GM21825 (cell line): ENCODE measurements at regions not wholly inside any gene's neighbourhood (a gene's known extent, or its start where the extent isn't known, plus 50 kb on each side); places are given as distances from the start of the nearest gene placed in this dataset.

Source experiments
- ATAC-seq: cut with Tn5 transposase; IDR thresholded peaks from one replicate; pipeline ENCODE4 v1.9.1; 2021; ENCODE audit warnings: mild to moderate bottlenecking, moderate library complexity; ENCODE audit not compliant: unreplicated experiment

DNA sequence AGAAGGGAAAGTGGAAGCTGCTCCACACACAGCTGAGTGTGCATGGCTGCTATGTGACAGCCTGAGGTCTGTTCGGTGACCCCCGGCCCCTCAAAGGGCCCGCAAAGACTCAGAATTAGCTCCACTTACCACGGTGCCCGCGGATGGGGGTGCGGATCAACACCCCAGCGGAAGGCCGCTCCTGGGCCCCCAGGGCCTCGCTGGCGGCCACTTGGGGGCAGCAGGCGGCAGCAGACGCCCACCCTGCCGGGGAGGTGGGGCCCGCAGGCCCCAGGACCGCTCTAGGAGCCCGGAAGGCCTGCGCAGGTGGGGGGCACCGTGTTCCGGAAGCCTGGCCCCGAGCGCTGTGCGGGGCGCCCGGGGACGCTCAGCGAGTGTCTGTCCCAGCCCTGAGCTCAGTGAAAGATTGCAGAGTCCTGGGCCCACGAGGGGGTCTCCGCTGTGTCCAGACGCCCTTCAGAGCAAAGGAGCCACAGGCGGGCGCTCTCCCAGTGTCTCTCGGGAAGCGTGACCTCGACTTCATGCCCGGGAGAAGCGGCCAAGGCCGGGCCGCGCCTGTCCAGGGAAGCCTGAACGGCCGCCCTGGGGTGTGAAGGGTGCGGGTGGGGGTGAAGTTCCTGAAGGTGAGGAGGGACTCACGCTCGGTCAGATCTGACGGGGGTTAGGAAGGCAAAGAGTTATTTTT, 118.7 kb downstream of the VAPA start:
- peak; percentile 74 for ATAC-seq

DNA sequence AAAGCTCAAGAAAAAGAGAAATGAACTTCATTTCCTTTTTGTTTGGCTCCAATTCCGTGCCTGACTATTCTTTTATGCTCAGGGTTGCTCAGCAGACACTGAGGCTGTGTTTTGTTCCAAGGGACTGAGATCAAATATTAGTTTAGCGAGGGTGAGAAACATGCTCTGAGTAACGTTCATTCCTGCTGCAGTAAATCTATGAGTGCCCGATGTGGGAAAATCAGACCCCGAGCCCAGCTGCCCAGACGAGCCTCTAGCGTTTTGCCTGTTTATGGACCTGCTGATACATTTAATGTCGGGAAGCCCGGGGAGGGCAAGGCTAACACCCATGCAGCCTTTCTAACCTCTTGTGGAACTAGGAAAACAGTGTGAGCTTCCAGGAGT, 119.2 kb downstream of the VAPA start:
- ATAC-seq = no peak

DNA sequence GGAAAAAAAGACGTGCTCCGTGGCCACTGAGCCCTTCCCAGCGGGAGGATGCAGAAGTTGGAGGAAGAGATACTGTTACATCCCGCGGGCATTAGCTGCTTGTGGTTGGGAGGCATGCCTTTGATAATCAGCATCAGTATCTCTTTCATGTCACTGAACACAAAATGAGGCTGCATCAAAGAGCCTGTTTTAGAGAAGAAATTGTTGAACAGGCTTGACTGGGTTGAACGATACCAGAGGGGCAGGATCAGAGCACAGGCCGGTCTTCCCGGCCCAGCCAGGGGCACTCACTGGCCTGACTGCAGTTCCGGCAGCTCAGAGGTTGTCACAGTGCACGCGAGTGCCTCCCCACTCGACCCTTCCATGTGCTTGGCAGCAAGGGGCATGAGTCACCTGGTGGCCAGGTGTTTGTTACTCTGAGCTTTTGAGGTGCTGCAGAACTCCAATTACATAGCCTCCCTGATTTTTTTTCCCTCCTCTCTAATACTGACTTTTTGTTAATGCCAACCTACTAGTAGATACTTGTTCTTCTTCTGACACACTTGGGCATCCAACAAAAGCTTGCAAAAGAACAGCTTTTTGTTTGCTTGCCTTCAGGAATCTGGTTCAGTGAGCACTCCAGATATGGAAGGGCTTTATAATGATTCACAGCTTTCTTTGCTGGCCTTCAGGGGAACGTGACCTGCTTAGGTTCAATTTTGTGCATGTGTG, 121.6 kb downstream of the VAPA start:
- no peak for ATAC-seq

DNA sequence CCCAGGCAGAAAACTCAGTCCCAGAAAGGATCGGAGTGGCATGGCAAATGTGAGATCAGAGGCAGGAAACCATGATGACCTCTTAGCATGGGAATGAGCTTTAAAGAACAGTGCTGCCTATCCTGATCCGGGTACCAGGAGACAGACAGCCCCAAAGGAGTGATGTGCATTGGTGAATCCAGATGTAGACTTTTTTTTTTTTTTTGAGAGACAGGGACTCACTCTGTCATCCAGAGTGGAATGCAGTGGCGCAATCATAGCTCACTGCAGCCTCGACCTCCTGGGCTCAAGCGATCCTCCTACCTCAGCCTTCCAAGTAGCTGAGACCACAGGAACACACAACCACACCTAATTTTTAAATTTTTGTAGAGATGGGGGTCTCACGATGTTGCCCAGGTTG, 122.7 kb downstream of the VAPA start:
- ATAC-seq = no peak

DNA sequence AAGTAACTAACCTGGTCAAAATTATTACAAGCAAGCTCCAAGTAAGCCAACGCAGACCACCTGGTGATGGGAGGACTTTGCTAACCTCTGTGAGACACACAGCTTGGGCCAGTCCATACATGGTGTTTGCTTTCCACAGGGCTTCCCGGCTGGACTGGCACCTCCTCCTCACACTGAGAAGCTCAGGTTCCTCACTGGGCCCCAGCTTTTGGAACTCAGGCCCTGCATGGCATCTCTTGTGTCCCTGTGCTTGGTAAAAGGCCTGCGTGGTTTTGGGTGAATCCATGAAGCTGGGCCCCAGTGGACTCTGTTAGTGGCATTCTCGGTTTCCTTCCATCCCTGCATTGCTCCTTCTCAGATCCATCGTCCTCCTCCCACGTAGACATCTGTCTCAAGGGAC, 123.4 kb downstream of the VAPA start:
- no peak for ATAC-seq

DNA sequence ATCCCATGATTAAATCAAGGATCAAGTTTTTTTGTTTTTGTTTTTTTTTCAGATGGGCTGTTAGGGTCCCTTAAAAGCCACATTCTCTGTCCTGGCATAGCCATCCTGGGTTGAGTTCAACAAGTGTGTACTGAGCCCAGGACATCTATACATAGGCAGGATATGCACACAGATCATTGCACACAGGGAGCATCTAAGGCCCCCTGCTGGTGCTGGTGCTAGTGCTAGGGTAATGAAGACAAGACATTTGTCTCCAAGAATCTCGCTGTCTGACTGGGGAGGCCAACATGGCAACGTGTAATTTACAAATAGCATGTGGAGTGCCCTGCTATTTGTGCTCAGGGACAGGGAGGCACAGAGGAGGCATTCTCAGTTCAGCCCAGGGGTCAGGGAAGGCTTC, 124.5 kb downstream of the VAPA start:
- no peak for ATAC-seq

DNA sequence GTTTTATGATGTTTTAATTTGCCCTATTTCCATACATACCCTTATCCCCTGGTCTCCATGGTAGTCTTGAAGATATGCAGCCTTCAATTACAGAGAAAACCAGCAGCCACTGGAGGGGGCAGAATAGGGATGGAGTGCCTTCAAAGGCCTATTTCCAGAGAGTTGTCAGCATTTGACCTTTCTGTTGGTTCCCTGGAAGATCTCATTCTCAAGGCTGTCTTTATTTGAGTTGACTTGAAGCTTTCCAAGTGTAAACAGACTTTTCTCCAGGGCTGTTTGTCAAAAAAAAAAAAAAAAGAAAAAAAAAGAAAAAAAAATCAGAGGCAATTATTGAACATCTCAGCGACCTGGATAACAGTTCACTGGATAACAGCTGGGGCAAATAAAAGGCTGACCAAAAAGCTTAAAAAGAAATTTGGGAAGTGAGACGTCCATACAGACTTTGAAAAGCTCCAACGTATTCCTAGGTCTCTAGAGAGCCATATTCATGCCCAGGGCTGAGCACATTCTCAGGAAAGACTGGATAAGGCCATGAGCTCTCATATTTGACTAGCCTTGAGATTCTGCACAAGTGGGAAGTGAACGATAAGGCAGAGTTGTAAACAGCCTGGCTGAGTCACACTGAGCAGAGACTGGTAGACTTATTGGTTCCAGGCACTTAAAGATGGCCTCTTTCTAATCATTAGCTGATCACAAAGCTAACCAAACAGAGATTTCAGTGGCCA, 126.6 kb downstream of the VAPA start:
- ATAC-seq = no peak

DNA sequence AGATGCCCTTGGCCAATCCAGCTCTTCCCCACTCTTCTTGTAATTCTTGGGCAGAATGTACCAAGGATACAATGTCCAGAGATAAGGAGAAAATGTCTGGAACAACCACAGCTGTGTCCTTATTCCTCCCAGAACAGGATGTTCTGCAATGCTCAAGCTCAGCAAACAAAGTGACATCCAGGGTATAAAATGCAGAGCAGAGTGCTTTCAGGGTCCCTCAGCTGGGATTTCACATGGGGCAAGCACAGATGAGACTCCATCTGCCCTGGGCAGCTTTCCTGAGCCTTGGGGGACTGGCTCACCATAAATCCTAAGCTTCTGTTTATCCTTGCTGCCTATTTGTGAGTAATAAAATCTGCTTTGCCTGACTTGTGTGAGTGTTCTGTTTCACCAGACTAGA, 127.4 kb downstream of the VAPA start:
- no peak for ATAC-seq

DNA sequence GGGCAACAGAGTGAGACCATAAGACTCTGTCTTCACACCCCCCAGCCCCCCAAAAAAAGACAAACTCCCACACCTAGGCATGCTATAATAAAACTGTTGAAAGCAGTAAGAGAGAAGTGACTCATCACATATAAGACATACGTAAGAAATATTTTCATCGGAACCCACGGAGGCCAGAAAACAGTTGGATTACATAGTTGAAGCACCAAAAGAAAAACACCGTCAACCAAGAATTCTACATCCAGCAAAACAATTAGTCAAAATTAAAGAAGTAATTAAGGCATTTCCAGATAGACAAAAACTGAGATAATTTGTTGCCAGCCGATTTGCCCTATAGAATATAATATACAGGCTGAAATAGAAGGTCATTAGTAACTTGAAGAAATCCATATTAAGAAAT, 128.7 kb downstream of the VAPA start:
- no peak for ATAC-seq

DNA sequence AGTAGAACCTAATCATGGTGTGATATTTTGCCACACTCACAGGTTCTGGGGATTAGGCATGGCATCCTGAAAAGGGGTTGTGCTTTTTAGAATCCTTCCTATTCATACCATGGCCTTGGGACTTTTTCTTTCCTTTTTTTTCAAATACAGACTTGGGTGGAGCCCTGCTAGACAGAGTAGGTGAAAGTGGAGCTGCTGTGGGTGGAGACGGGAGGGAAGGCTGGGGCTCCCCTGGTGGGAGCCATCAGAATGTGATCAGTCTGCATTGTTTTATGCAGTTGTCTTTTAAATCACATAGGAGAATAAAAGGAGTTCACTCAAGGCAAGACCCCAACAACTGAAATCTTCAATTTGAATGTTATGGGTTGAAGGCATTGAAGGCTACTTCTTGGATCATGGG, 130.2 kb downstream of the VAPA start:
- ATAC-seq = no peak

DNA sequence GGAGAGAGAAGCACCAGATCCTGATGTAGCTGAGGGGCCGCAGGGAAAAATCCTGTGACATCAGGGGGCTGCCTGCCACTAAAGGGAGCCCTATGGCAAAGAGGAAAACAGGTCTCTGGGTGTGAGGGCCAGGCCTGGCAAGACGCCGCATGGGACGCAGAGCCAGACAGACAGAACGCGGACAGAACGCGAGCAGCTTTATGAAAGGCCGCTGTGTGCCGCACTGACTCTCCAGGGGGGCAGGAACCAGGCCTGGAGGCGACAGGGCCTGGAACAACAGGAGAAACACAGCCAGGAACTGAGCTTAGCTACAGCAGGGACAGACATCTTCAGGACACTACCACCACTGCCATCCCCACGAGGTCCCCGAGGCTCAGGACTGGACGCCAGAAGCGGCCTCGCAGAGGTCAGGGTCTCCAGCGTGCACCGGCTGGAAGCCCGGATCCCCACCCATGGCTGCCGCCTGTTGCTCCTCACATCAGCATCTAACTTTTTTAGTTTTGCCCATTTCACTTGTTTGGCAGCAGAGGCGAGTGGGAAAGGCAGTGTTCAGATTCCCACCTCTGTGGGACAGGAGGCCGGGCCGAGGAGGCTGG, 131.6 kb downstream of the VAPA start:
- no peak for ATAC-seq

DNA sequence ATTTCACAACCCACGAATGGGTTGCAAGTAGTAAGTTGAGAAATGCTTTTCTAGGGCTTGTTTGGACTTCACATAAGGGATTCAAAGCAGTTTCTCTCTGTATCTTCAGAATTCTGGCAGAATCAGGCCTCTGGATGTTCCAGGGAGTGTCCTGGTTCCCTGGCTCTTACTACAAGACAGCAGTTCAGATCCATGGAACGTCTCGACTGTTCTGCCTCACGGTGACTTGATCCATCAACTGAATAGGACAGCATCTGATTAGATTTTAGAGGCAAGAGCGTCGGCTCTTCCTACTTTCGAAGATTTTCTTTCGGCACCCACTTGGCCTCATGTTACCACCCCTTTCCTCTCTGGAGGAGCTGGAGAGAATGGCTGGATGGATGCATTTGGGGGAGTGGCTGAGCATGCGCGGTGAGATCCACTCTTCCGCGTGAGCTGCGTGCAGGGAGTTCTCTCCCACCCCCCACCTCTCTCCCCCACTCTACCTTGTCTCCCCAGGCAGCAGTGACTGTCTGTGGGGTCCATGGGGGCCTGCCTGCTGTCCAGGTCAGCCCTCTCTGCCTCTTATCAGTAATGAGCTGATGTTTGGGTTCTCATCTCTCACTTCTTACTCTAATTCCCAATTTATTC, 132.5 kb downstream of the VAPA start:
- no peak for ATAC-seq

DNA sequence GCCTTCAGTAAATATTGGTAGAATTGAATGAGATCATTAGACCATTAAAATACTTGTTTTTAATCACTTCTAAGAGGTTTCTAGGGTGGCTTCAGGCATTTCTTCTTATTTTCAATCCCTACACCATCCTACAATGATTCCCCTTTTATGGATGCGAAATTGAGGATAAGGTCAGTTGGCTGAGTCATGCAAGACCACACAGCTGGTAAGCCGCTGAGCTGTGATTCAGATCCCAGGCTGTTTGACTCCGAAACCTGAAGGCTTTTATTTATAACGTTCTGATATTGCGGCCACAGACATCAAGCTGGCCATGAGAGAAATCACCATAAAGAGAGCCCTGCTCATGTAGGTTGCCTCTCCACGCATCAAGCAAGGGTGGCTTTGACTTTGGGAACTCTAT, 133.4 kb downstream of the VAPA start:
- no peak for ATAC-seq

DNA sequence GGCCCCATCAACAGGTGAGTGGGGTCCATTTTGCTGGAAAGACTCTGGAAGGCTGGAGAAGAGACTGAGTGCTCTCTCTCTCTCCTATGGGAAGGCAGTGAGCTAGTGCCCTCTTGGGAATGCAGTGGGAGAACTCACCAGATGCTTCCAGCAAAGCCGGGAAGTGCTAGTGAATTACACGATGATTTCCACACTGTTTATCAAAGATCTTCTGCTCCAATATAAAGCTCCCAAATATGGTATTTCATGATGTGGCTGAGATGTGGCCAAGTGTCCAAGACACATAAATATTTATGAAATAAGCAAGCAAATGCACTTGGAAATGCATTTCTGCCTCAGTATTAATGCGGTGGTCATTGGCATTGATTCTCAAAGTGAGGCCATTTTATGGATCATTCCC, 135.9 kb downstream of the VAPA start:
- no peak for ATAC-seq

DNA sequence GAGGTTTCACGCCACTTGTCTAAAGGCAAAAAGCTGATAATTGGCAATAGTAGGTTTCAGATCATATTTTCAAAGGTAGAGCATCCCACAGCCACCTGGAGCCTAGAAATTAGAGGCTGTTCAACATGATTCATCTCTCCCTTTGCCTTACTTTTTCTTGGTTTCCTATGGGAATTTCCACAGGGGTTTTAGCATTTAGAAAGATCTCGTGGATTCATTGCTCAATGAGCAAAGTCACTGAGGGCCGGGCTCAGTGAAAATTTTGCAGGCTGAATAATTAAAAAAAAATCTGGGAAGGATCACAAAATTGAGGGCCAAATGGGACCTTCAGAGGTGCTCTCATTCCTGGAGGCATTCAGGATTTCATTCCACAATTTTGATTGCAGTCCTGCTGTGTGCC, 137.1 kb downstream of the VAPA start:
- no peak for ATAC-seq

DNA sequence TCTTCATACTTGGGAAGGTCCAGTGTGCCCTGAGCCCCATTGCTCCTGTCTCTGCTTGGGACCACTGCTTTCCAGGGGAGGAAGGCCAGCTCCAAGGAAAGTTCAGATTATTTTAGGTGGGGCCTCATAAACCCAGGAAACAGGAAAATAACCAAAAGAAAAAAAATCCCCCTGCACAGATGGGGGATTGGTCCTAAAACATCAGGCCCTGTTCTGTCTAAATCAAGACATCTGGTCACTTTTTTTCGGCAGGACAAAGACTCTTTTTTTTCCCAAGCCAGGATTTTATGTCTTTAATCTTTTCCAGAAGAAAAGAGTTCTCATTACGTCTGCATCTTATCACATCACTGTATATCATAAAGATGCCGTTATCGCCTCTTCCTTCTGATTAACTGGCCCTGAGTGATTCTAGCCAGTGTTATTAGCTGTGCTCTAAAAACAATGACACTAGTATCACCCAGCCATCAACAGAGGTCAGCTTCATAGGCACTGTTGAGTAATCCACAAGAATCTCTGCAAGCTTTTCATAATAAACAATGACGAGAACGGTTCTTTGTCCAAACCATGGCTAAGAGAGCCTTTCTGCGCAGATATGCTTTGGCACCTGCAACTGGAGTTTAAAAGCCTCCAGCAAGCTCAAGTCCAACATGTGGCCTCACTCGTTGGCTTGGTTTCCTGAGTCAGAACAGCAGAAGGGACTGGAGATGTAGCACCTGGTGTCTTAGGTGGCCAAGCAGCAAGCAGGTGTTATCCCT, 138.2 kb downstream of the VAPA start:
- ATAC-seq = no peak

DNA sequence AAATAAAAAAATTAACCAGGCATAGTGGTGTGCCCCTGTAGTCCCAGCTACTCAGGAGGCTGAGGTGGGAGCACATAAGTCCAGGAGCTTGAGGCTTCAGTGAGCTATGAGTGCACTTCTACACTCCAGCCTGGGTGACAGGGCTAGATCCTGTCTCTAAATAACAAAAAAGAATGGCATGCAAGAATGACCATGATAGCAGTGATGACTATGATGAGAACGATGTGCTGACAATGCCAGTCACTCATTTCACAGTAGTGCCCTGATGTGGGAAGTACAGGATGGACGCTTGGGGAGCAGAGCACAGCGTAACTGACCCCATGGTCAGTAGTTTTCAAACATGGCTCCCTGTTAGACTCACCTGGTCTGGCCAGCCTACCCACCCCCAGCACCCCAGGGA, 139.1 kb downstream of the VAPA start:
- no peak for ATAC-seq

DNA sequence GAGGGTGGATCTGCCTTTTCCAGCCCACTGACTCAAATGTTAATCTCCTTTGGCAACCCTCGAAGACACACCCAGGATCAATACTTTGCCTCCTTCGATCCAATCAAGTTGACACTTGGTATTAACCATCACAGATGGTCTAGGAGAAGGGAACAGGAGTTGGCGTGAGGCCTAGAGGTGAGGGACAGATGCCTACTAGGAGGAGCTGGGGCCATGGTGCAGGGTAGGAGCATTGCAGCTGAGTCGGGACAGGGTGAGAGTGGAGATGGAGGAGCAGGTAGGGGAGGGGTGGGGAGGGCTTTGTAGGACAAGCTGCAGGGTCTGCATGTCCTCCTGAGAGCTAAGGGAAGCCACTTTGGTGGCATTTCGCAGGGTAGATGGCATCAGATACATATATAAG, 140.0 kb downstream of the VAPA start:
- ATAC-seq = no peak

DNA sequence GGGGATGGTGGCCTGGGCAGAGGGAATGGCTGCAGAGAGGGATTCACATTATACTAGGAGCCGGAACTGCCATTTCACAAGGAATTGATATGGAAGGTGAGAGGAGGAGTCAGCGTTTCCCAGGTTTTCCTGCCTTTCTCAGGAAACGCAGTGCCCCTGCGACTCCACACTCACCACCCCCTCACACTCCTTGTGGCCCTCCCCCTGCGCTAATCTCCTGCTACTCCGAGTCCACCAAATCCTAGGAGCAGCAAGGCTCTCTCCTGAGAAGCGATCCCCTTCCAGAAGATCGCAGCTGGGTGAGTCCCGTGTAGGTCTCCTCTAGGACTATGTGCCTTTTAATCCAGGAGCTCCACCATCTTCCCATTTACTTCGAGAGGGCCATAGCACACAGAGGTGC, 140.6 kb downstream of the VAPA start:
- no peak for ATAC-seq

DNA sequence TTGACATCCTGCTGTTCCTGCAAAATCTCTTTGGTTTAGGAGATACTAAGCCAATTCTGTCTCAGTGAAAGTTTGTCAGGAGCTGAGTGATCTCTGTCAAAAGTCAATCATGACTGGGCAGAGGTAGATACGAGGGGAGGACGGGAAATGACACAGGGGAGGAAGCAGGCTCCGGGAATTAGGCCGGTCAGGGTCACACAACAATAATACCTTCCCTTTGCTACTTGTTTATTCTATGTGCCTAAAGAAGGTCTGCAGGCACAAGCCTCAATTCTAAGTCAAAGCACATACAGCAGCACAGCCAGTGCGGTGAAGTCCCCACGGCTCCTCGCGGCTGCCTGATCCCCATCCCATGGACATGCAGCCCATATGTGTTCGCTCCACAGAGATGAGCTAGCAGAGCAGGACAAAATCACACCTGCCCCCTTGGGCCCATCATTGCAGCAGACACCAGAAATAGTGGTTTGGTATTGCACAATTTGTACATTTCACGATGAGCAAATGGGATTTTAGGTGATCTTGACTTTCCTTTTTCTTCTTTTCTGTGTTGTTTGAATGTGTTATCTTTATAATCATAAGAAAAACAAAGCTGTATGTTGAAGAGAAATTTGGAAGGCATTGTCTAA, 141.4 kb downstream of the VAPA start:
- no peak for ATAC-seq
